ENCODE measurements at regions not wholly inside any gene's neighbourhood (a gene's known extent, or its start where the extent isn't known, plus 50 kb on each side); places are given as distances from the start of the nearest gene placed in this dataset.
A peak's percentile ranks its signal among the peaks of the same experiment; 100 is the strongest.

- TF ChIP-seq E2F5 (CRISPR knock-in tag; IDR thresholded peaks at IDR 0.05) = no peak
- peak; percentile 94 for TF ChIP-seq SOX6 (IDR thresholded peaks at IDR 0.05)
- peak; percentile 77; the same call in 1 of the 2 replicates for TF ChIP-seq ZKSCAN8 (CRISPR knock-in tag; IDR thresholded peaks at IDR 0.05)
- peak; percentile 73; the same call in 1 of the 2 replicates for TF ChIP-seq ESRRA (IDR thresholded peaks at IDR 0.05; ENCODE audit: borderline replicate concordance, low read depth)
- TF ChIP-seq SREBF2 (CRISPR knock-in tag; IDR thresholded peaks at IDR 0.05) = no peak
- TF ChIP-seq SMARCA5 (IDR thresholded peaks at IDR 0.05) = no peak
- TF ChIP-seq, protein P1, sequence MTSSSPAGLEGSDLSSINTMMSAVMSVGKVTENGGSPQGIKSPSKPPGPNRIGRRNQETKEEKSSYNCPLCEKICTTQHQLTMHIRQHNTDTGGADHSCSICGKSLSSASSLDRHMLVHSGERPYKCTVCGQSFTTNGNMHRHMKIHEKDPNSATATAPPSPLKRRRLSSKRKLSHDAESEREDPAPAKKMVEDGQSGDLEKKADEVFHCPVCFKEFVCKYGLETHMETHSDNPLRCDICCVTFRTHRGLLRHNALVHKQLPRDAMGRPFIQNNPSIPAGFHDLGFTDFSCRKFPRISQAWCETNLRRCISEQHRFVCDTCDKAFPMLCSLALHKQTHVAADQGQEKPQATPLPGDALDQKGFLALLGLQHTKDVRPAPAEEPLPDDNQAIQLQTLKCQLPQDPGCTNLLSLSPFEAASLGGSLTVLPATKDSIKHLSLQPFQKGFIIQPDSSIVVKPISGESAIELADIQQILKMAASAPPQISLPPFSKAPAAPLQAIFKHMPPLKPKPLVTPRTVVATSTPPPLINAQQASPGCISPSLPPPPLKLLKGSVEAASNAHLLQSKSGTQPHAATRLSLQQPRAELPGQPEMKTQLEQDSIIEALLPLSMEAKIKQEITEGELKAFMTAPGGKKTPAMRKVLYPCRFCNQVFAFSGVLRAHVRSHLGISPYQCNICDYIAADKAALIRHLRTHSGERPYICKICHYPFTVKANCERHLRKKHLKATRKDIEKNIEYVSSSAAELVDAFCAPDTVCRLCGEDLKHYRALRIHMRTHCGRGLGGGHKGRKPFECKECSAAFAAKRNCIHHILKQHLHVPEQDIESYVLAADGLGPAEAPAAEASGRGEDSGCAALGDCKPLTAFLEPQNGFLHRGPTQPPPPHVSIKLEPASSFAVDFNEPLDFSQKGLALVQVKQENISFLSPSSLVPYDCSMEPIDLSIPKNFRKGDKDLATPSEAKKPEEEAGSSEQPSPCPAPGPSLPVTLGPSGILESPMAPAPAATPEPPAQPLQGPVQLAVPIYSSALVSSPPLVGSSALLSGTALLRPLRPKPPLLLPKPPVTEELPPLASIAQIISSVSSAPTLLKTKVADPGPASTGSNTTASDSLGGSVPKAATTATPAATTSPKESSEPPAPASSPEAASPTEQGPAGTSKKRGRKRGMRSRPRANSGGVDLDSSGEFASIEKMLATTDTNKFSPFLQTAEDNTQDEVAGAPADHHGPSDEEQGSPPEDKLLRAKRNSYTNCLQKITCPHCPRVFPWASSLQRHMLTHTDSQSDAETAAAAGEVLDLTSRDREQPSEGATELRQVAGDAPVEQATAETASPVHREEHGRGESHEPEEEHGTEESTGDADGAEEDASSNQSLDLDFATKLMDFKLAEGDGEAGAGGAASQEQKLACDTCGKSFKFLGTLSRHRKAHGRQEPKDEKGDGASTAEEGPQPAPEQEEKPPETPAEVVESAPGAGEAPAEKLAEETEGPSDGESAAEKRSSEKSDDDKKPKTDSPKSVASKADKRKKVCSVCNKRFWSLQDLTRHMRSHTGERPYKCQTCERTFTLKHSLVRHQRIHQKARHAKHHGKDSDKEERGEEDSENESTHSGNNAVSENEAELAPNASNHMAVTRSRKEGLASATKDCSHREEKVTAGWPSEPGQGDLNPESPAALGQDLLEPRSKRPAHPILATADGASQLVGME (CRISPR knock-in tag; IDR thresholded peaks at IDR 0.05) = peak; percentile 94
- no peak for TF ChIP-seq SPI1 (IDR thresholded peaks at IDR 0.05; ENCODE audit: borderline replicate concordance, low read depth, low read length)
- TF ChIP-seq, protein P2, sequence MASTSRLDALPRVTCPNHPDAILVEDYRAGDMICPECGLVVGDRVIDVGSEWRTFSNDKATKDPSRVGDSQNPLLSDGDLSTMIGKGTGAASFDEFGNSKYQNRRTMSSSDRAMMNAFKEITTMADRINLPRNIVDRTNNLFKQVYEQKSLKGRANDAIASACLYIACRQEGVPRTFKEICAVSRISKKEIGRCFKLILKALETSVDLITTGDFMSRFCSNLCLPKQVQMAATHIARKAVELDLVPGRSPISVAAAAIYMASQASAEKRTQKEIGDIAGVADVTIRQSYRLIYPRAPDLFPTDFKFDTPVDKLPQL (IDR thresholded peaks at IDR 0.05; ENCODE audit: extremely low read depth, insufficient read length) = no peak
- TF ChIP-seq, protein P3, sequence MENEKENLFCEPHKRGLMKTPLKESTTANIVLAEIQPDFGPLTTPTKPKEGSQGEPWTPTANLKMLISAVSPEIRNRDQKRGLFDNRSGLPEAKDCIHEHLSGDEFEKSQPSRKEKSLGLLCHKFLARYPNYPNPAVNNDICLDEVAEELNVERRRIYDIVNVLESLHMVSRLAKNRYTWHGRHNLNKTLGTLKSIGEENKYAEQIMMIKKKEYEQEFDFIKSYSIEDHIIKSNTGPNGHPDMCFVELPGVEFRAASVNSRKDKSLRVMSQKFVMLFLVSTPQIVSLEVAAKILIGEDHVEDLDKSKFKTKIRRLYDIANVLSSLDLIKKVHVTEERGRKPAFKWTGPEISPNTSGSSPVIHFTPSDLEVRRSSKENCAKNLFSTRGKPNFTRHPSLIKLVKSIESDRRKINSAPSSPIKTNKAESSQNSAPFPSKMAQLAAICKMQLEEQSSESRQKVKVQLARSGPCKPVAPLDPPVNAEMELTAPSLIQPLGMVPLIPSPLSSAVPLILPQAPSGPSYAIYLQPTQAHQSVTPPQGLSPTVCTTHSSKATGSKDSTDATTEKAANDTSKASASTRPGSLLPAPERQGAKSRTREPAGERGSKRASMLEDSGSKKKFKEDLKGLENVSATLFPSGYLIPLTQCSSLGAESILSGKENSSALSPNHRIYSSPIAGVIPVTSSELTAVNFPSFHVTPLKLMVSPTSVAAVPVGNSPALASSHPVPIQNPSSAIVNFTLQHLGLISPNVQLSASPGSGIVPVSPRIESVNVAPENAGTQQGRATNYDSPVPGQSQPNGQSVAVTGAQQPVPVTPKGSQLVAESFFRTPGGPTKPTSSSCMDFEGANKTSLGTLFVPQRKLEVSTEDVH (IDR thresholded peaks at IDR 0.05; ENCODE audit: low read depth, partially characterized antibody) = peak; percentile 76
- no peak for TF ChIP-seq ZNF280A (IDR thresholded peaks at IDR 0.05; ENCODE audit: low read depth, partially characterized antibody)
- TF ChIP-seq, protein P4, sequence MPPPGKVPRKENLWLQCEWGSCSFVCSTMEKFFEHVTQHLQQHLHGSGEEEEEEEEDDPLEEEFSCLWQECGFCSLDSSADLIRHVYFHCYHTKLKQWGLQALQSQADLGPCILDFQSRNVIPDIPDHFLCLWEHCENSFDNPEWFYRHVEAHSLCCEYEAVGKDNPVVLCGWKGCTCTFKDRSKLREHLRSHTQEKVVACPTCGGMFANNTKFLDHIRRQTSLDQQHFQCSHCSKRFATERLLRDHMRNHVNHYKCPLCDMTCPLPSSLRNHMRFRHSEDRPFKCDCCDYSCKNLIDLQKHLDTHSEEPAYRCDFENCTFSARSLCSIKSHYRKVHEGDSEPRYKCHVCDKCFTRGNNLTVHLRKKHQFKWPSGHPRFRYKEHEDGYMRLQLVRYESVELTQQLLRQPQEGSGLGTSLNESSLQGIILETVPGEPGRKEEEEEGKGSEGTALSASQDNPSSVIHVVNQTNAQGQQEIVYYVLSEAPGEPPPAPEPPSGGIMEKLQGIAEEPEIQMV (tag; conservative IDR thresholded peaks at IDR 0.05; ENCODE audit: low read depth) = no peak
- no peak for TF ChIP-seq USF2 (CRISPR knock-in tag; IDR thresholded peaks at IDR 0.05)
Measured at GRCh38 chr1:112322018-112322417, 74.0 kb upstream of the CTTNBP2NL start (continued).

All from K562 (cell line).